NCI-H128 (cell line): ENCODE measurements at regions not wholly inside any gene's neighbourhood (a gene's known extent, or its start where the extent isn't known, plus 50 kb on each side); places are given as distances from the start of the nearest gene placed in this dataset.
"Not testable (repeated sequence)": the region's sequence is repeated elsewhere in the genome, so short reads cannot be mapped to it uniquely, and the experiment has no call there.

Source experiments
- DNase-seq: peaks from one replicate; lab custom pipeline; 2025; ENCODE audit not compliant: unreplicated experiment; lab: John Stamatoyannopoulos, UW

DNA sequence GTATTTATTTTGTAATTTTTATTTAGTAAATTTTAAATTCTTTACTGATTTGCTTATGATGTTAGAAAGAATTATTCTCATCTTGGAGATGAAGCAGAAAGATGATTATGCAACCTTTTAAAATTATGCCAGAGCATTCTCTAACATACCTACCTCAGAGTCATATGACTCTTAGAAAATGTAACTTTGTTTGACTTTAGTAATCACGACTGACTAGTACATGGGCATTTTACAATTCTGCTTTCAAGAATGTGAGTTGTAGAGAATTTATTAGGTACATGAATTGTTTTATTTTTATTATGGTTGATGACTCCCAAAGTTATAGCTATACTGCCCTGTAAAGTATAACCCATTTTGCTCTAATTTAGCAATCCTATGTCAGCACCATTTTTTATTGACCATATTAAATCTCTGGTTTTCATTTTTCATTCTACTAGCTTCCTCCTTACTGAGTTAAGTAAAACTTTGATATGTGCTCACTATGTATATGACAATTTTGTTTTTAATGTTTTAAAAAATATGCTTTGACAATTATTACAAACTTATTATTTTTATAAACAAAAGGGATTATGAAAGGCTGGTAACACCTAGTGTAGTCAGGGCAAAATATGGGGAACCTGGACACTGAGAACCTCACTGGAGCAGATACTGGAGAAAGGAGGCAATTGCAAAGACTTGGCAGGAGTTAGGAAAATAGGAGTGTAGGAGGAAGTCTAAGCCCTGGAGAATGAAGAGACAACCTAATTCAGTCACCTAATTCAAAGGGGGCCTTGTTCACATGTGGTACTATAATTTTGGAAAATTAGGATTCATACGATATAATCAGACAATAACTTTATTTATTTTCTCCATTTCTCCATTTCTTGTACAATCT lies 249.7 kb upstream of the DAB2 start:
- DNase-seq: no peak

DNA sequence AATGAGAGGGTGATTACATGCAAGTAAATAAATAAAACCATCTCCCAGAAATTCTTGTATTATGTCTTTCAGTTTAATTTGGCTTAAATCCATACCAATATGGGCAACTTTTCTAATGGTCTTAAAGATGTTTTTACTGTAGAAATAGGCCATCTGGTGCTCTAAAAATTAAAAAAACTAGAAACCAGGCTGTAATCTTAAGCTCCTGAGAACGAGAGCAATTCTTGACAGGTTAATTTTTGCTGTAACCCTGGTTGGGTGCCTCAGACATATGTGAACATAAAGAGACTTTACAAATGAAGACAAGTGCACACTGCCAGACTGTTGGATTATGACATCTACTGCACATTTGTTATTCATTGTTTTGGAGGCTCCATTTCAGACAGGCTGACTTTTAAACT lies 246.8 kb upstream of the DAB2 start:
- DNase-seq: no peak

DNA sequence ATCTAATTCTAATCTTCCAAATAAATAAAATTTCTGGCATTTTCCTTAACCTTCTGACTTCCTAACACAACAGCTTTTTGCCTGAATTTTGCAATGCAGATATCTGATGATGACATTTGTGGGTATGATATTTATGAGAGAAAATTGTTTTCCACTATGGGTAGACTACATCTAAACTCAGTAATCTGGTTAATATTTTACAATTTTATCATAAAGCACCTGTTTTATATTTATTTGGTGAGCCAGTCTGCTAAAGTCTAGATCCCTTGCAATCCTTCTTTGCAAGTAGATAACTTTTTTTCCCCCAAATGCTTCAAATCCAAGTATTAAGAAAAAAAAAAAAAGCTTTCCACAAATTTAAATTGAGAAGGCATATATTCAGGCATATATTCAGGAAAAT lies 246.2 kb upstream of the DAB2 start:
- DNase-seq: no peak

DNA sequence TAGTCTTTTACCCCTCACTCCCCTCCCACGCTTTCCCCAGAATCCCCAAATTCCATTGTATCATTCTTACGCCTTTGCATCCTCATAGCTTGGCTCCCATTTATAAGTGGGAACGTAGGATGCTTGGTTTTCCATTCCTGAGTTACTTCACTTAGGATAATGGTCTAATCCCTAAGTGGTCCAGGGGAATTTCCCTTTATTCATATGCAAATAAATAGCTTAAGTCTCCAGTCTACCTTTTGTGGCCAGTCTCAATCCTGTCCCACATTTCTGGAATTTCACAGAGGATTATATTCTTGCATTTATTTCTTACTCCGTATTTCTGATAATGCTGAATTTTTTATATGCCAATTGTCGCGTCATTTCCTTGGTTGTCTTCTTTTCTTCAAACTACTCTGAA lies 245.6 kb upstream of the DAB2 start:
- no peak for DNase-seq

DNA sequence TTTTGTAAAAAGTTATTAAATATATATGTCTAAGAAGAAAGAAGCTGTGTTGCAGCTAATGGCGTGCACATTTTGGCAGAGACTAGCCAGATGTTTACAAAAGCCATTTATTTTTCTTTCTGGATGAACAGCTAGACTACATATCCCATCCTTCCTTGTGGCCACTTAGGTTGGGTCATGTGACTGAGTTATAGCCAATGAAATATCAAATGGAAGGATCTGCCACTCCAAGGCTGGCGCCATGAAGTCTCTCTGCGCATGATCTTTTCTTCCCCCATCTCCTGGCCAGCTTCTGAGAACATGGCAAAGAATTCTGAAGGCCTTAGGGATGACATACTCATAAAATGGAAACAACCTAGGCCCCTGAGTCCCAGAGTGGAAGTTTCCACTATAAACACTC lies 244.2 kb upstream of the DAB2 start:
- no peak for DNase-seq

DNA sequence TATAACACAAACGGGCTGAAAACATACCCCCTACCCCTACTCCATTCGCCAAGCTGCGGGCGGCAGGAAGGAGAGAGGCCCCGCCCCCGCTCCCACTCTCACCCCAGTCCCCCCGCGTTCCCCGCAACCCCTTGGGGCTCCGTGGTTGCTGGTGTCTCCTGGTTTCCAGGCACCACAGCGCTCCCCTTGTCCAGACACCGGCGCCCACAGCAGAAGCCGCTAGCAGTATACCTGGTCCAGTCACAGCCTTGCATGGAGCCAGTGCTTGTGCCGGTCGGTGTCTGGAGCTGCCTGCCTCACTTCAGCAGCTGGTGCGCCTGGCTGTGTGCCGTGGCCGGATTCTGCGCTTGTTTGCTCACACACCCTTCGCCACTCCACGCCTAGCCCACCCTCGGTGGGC lies 240.5 kb upstream of the DAB2 start:
- no peak for DNase-seq

DNA sequence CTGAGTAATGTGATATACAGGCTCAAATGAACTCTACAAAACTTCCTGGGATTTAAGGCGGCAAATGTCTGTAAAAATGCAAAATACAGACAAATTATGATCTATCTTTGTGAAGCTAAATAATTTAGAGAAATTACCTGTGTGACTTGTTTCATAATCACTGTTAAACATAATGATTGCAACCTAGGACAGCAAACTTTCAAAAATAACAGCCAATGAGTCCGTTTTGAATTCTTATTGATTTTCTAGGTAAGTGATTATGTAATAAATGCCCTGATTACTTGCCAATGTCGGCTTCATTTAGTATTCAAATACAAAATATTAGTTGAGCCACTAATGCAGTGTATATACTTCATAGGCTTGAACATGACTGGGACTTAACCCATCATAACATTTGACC lies 238.2 kb upstream of the DAB2 start:
- no peak for DNase-seq

DNA sequence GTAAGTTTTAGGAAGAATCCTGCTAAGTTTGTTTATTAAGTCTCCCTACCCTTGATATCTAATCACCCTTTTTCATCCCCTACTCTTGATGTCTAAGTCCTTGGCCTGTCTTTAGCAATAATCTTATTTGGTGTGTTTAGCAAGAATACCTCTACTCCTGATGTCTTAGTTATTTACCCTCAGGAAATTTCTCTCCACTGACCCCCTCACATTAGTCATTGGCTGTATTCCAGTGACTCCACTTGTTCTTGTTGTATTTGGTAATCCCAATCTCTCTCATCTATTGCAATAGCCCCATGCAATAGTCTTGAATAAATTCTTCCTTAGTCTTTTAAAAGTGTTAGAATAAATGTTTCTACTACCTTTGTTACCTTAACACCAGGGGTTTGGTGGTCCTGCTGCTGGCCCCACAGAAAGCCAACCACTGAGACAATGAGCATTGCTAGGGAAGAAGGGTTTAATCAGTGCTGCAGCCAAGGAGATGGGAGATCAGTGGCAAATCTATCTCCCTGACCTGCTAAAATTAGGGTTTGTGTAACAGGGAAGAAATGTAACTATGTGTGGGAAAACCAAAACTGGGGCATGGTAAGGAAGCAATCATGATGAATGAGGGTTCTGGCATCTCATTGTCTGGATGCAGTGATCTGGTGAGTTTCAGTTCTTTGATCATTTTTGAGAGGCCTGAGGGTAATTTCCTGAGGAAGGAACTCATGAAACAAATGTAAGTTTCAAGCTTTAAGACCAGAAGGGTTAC lies 236.4 kb upstream of the DAB2 start:
- no peak for DNase-seq

DNA sequence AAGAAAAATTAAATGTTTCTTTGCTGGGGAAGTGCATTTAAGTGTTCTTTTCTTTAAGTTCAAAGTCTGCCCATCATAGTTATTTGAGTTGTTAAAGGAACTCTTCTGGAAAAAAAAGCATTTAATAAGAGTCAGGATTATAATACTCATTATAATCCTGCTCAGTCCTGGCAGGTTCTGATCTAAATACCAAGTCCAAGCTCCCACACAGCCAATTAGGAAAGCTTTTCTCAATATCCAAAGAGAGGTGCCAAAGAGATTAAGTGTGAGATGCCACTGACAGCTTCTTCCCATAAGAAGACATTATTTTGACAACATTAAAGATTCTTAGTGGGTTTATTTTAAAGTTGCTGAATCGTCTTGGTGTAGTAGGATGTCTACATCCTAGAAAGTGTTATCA lies 235.2 kb upstream of the DAB2 start:
- no peak for DNase-seq

DNA sequence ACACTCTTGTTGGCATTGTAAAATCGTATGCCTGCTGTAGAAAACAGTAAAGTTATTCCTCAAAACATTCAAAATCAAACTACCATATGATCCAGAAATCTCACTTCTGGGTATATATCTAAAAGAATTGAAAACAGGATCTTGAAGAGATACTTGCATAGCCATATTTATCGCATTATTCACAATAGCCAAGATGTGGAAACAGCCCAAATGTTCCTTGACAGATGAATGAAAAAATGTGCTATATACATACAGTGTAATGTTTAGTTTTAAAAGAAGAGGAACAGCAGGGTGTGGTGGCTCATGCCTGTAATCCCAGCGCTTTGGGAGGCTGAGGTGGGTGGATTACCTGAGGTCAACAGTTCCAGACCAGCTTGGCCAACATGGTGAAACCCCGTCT lies 234.1 kb upstream of the DAB2 start:
- no peak for DNase-seq

DNA sequence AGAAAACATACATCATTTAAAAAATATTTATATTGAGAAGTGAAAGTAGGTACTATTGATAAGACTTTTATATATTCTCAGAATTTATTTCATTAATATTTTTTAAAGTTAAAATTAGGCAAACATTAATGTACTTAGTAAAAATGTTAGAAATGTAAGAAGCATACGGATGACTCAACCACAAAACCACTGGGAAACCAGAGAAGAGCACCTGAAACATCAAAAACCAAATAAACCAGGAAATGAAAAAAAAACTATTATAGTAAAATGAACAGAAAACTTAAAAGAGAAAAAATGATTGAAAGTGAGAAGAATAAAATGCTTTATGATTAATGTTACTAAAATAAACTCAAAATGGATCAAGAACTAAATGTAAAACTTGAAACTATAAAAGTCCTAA lies 233.2 kb upstream of the DAB2 start:
- DNase-seq: no peak

DNA sequence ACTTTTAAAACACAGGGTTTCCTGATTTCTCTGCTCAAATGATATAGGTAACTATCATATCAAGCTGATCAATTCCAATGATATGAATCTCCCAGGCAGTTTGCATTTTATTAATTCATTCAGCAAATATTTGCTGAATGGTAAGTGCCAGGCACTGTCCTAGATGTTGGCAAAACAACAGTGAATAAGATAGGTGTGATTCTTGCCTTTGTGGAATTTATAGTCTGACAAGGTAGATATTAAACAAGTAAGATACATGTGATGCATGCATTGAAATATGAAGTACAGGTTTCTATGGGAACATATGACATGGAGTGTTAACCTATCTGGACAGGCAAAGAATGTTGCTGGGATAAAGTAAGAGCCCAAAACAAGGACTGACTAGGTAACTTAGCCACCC lies 231.8 kb upstream of the DAB2 start:
- DNase-seq: no peak

DNA sequence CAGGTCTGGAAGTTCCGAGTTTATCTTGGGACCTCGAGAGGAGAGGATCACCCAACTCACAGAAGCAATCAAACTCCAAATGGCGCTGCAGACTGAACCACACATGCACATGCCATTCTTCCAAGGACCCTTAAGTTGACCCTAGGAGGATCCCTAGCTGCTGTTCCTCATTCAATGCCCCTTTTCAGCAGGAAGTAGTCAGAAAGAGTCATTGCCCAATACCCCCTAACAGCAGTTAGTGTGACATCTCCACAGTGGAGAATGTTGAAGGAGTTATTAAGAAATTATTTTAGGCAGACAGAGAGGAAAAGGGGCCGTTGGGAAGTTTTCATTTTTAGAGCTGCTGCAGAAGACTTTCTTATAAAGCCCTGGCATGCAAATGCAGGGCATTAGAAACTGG lies 229.9 kb upstream of the DAB2 start:
- DNase-seq: no peak

DNA sequence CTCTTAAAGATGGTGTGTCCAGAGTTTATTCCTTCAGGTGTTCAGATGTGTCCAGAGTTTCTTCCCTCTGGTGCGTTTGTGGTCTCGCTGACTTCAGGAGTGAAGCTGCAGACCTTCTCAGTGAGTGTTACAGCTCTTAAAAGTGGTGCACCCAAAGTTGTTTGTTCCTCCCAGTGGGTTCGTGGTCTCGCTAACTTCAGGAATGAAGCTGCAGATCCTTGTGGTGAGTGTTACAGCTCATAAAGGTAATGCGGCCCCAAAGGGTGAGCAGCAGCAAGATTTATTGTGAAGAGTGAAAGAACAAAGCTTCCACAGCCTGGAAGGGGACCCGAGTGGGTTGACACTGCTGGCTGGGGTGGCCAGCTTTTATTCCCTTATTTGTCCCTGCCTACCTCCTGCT lies 227.7 kb upstream of the DAB2 start:
- DNase-seq: not testable (repeated sequence)

DNA sequence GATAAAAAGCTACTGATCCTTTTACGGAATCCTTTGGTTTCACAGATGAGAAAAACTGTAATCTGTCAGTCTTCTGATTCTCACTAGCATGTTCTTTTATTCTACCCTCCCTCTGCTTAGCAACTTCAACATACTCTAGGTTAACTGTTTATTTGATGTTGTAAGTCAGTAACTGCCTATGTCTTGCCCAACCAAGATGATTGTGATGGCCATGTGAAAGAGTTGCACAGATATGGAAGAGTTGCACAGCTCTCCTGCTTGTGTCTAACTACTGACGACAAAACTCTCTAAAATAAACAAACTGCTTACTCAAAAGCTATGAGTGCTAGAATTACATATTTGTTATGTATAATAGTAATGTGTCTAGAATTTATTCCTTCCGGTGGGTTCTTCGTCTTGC lies 227.3 kb upstream of the DAB2 start:
- no peak for DNase-seq

DNA sequence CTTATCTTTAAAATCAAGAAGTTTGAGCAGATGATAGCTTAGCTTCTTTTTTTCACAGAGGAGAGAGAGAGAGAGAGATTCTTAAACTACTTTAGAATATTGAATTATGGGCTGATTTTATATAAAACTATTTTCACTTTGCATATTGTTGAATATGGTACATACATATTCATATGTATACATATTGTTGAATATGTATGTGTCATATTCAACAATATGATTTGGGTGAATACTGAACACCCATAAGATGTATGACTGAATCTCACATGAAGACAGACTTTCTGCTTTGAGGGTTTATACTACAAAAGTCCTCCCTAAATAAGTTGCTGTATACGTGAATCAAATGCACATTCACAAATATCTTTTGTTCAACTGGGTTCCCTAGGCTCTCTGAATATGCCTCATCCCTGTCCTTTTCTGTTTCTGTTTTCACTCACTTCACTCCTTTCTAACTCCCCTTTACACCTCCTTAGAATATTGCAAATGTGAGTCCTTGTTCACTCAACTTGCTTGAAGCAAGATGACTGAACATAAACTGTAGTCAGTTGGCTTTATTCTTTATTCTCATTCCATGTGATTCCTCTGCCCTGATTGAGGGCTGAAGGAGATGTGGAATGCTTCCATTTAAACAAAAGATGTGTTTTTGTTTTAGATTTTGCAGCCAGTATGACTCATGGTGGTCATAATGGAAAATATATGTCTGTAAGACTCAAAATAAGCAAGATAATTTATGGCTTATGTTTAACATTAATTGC lies 225.4 kb upstream of the DAB2 start:
- no peak for DNase-seq

DNA sequence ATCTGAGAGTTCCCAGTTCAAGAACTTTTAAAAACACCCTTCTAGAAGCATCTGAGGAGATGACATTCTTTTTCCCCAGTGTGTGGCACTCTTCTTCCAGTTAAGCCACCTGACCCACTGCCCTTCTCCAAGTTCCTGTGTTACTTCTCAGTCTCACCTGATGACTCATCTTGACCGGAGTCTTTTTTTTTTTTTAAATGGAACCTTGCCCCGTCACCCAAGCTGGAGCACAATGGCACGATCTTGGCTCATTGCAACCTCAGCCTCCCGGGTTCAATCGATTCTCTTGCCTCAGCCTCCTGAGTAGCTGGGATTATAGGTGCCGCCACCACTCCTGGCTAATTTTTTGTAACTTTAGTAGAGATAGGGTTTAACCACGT lies 224.1 kb upstream of the DAB2 start:
- DNase-seq: no peak

DNA sequence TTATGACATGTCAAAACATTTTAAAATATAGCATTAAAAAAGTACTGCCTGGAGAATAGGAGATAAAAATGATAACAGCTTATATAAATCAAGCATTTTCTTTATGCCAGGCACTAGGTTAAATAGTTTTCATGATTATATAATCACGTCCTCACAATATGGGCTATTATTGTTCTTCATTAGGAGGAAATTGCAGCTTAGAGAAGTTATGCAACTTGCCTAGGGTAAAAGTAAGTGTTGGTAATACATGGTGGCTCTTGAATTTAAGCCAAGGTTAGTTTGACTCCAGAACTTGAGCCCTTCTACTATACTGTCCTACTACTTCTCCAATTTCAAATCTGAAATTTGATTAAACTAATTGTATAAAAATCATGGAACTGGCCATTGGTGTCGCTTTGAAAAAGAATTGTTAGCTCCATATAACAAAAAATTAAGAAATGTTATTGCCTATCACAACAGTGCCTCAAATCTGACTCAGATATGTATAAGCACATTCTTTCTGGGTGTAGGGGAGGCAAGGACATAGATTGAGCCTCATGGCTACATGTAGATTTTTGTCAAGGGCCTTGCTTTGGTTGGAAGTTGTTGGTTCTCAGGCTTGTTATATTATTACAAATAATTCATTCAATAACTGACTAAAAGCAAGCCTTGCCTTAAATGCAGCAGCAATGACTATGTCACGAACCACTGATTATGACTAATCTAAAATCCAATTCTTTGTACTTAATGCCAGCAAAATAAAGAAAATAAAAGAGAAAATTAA lies 223.5 kb upstream of the DAB2 start:
- no peak for DNase-seq

DNA sequence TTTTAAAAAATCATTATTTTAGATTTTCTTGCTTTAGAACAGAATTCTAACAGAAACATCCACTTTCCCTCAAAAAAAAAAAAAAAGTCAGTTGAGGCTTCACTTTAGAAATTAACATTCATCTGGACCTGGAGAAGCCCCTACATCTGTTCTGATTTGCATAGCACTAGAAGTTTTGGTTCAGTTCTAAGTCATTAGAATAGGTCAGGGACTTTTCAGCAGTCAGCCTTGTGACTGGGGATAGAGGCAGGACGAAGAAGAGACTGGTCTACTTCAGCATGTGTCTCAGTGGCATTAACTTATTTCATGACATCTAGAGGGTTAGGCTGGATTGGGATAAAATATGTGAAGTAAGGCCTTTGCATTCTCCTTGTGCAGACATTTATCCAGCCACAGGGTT lies 215.8 kb upstream of the DAB2 start:
- no peak for DNase-seq

DNA sequence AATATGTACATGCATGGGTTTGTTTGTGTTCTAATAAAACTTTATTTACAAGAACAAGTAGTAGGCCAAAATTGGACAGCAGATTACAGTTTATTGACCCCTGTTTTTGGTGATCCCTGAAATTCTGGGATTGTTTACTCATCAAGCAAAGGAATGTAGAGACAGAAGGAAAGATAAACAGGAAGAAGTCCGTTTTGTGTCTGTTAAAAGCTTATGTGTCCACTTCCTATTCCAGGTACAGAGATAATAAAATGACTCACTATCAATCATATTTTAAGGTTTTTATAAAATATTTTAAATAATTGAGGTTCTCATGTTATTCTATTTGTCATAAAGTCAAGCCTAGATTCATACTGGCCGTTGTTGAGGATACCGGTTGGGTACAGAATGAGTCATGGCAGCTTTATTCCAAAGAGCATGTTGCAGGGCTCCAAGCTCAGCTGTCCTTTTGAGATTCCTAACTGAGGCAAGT lies 214.9 kb upstream of the DAB2 start:
- no peak for DNase-seq

DNA sequence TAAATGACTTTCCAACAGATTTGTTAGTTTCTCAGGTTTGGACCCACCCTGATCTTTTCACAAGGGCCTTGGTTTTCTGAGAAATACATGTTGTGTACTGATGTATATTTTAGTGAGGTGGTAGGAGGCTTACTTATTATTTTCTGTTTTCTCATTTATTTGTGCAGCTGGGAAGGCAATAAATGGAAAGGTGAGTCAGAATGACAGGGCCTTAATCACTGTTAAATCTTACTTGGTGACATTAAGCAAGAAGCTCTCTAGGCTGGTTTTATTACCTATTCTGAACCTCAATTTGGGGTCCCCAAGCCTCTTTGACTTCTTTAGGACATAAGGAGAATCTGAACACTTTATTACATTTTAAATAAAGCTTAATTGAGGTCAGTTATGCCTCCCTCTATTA lies 214.0 kb upstream of the DAB2 start:
- DNase-seq: no peak
